Karpas-422 (cell line): ENCODE measurements at regions not wholly inside any gene's neighbourhood (a gene's known extent, or its start where the extent isn't known, plus 50 kb on each side); places are given as distances from the start of the nearest gene placed in this dataset.
"Not testable (repeated sequence)": the region's sequence is repeated elsewhere in the genome, so short reads cannot be mapped to it uniquely, and the experiment has no call there.

ENCODE experiments used
- DNase-seq: peaks from one replicate; pipeline ENCODE4 v3.0.0-alpha.2; 2015
- H2AFZ ChIP-seq: fragments of 200-600 bp; sonication (generic); 2 replicates; pipeline ENCODE4 v1.6.1; 2014; ENCODE audit warnings: antibody characterized with exemption, low read length, mixed read lengths
- H3K27ac ChIP-seq: fragments of 200-600 bp; sonication (generic); 2 replicates; pipeline ENCODE4 v1.5.1; 2014; ENCODE audit warnings: mild to moderate bottlenecking, low read length, moderate library complexity
- H3K27me3 ChIP-seq: fragments of 200-600 bp; sonication (generic); 2 replicates; pipeline ENCODE4 v1.6.1; 2014; ENCODE audit warnings: low read length, mixed read lengths
- H3K36me3 ChIP-seq: fragments of 200-600 bp; sonication (generic); 2 replicates; pipeline ENCODE4 v1.6.1; 2014; ENCODE audit warnings: low read length, mixed read lengths; ENCODE audit not compliant: insufficient read depth
- H3K4me1 ChIP-seq: fragments of 200-600 bp; sonication (generic); 2 replicates; pipeline ENCODE4 v1.6.1; 2014; ENCODE audit warnings: mild to moderate bottlenecking, low read length, mixed read lengths
- H3K4me2 ChIP-seq: fragments of 200-600 bp; sonication (generic); 2 replicates; pipeline ENCODE4 v1.6.1; 2014; ENCODE audit warnings: low read length, low read depth, mild to moderate bottlenecking; ENCODE audit not compliant: poor library complexity, severe bottlenecking
- H3K4me3 ChIP-seq: fragments of 200-600 bp; sonication (generic); 2 replicates; pipeline ENCODE4 v1.5.1; 2014; ENCODE audit warnings: mild to moderate bottlenecking, antibody characterized with exemption, low read length, mixed read lengths
- H3K79me2 ChIP-seq: fragments of 200-600 bp; sonication (generic); 2 replicates; pipeline ENCODE4 v1.6.1; 2014; ENCODE audit warnings: mild to moderate bottlenecking, low read length, mixed read lengths
- H3K9ac ChIP-seq: fragments of 200-600 bp; sonication (generic); 2 replicates; pipeline ENCODE4 v1.6.0; 2014; ENCODE audit warnings: low read length
- H3K9me2 ChIP-seq: fragments of 200-600 bp; sonication (generic), shearing (Covaris generic); replicated peaks from 2 replicates; pipeline ENCODE4 v1.6.0; 2014; ENCODE audit warnings: mild to moderate bottlenecking, low read length, moderate library complexity; ENCODE audit not compliant: insufficient read depth
- H3K9me3 ChIP-seq: fragments of 300-700, 200-600 bp; sonication (generic); 2 replicates; pipeline ENCODE4 v1.6.1; 2014; ENCODE audit warnings: low read length, mixed read lengths
- H4K20me1 ChIP-seq: fragments of 200-600 bp; sonication (generic); 2 replicates; pipeline ENCODE4 v1.6.1; 2014; ENCODE audit warnings: mild to moderate bottlenecking, antibody characterized with exemption, low read length, low read depth; ENCODE audit not compliant: insufficient read depth

GRCh38 chr2:180778291-180778690 lies 202.1 kb upstream of the UBE2E3 start:
- peaks cover 6% of the 10 kb centered on the region for H3K4me1 ChIP-seq
- no peak overlapping the region for H2AFZ ChIP-seq
- no peak for DNase-seq
- no peaks in the 10 kb centered on the region for H3K79me2 ChIP-seq
- H3K36me3 ChIP-seq: no peaks in the 10 kb centered on the region
- no peaks in the 10 kb centered on the region for H3K9me2 ChIP-seq
- no peak overlapping the region for H3K4me2 ChIP-seq
- H3K4me3 ChIP-seq: no peak overlapping the region
- H4K20me1 ChIP-seq: no peaks in the 10 kb centered on the region
- no peak overlapping the region for H3K9ac ChIP-seq
- no peaks in the 10 kb centered on the region for H3K27me3 ChIP-seq
- no peak overlapping the region for H3K27ac ChIP-seq
- no peaks in the 10 kb centered on the region for H3K9me3 ChIP-seq

DNA sequence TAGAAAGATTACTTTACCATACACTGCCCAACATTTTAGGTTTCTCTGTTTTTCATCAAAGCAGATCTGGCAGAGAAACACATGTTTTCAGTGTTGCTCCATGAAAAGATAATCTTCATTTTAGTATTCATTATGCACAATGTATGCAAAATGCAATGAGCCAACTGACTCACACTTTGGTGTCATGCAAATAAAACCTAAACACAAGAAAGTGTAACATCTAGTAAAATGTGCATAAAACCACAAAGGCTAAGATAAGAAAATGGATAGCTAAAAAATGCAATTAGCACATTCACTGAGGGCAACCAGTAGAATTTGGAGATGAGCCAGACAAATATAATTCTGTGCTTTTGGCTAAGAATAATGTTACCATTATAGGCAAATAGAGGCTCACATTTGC lies 203.5 kb upstream of the UBE2E3 start:
- Histone ChIP-seq H3K9ac (no peak overlapping the region), H3K4me2 (no peak overlapping the region), H3K27me3 (no peaks in the 10 kb centered on the region), H3K4me3 (no peak overlapping the region), H3K36me3 (no peaks in the 10 kb centered on the region), H3K4me1 (peaks cover 6% of the 10 kb centered on the region), H3K9me2 (no peaks in the 10 kb centered on the region), H3K27ac (no peak overlapping the region), H4K20me1 (no peaks in the 10 kb centered on the region), H3K9me3 (no peaks in the 10 kb centered on the region), H2AFZ (no peak overlapping the region), H3K79me2 (no peaks in the 10 kb centered on the region)
- DNase-seq: no peak

DNA sequence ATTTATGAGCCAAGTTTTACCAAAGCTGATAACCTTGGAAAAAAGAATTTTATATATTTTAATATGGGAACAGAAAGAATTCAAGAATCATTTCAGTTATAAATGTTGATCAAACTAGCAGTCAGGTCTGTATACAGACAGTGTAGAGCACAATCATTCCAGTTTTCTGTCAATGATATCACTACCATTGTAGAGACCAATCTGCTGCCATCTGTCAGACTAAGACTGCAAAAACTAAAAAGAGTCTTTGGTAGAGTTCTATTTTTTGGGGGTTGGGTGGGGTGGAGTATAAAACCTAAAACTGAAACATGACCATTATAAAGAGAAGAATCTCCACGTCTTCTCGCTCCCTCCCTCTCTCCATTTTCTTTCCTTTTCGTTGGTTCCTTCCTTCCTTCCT lies 204.7 kb upstream of the UBE2E3 start:
- H3K36me3 ChIP-seq: no peaks in the 10 kb centered on the region
- H3K4me3 ChIP-seq: no peak overlapping the region
- DNase-seq: no peak
- no peak overlapping the region for H2AFZ ChIP-seq
- H3K9me3 ChIP-seq: no peaks in the 10 kb centered on the region
- peaks cover 6% of the 10 kb centered on the region for H3K4me1 ChIP-seq
- H3K27ac ChIP-seq: no peak overlapping the region
- H3K9ac ChIP-seq: no peak overlapping the region
- no peak overlapping the region for H3K4me2 ChIP-seq
- H3K9me2 ChIP-seq: no peaks in the 10 kb centered on the region
- H4K20me1 ChIP-seq: no peaks in the 10 kb centered on the region
- H3K27me3 ChIP-seq: no peaks in the 10 kb centered on the region
- H3K79me2 ChIP-seq: no peaks in the 10 kb centered on the region

DNA sequence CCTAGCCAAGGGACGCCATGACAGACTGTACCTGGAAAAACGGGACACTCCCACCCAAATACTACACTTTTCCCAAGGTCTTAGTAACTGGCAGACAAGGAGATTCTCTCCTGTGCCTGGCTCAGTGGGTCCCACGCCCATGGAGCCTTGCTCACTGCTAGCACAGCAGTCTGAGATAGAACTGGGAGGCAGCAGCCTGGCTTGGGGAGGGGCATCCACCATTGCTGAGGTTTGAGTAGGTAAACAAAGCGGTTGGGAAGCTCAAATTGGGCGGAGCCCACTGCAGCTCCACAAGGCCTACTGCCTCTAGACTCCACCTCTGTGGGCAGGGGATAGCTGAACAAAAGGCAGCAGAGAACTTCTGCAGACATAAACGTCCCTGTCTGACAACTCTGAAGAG lies 215.1 kb upstream of the UBE2E3 start:
- H3K36me3 ChIP-seq, H3K27me3 ChIP-seq, DNase-seq, H2AFZ ChIP-seq, H3K27ac ChIP-seq, H3K4me2 ChIP-seq, H3K4me3 ChIP-seq, H3K9me3 ChIP-seq, H4K20me1 ChIP-seq, H3K9me2 ChIP-seq, H3K79me2 ChIP-seq: not testable (repeated sequence)
- Histone ChIP-seq H3K9ac (0 out of 2 replicates have a peak overlapping the region, but pooled peaks have one; percentile 25), H3K4me1 (peaks cover 28% of the 10 kb centered on the region)

GRCh38 chr2:180763263-180763989 lies 217.0 kb upstream of the UBE2E3 start:
- DNase-seq: no peak
- no peak overlapping the region for H3K4me3 ChIP-seq
- no peak overlapping the region for H3K9ac ChIP-seq
- H4K20me1 ChIP-seq: no peaks in the 10 kb centered on the region
- no peaks in the 10 kb centered on the region for H3K9me3 ChIP-seq
- no peaks in the 10 kb centered on the region for H3K27me3 ChIP-seq
- no peaks in the 10 kb centered on the region for H3K36me3 ChIP-seq
- no peaks in the 10 kb centered on the region for H3K9me2 ChIP-seq
- H3K4me1 ChIP-seq: peaks cover 28% of the 10 kb centered on the region
- no peak overlapping the region for H3K4me2 ChIP-seq
- no peak overlapping the region for H3K27ac ChIP-seq
- no peak overlapping the region for H2AFZ ChIP-seq
- H3K79me2 ChIP-seq: no peaks in the 10 kb centered on the region

DNA sequence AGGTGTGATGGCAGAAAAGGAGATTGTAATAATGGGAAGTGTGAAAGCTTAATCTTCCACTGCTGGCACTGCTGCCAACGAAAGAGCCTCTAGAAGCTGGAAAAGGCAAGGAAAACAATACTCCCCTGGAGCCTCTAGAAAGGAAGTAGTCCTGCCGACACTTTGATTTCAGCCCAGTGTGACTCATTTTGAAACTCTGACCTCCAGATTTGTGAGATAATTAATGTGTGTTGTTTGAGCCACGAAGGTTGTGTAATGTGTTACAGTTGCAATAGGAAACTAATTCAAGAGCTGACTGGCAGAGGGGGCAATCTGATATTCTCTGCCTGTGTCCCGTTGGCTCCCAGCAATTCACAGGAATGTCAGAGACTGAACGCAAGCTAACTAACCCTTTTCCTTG lies 219.2 kb upstream of the UBE2E3 start:
- Histone ChIP-seq H3K4me3 (no peak overlapping the region), H2AFZ (no peak overlapping the region), H3K79me2 (no peaks in the 10 kb centered on the region), H3K4me2 (no peak overlapping the region), H3K9me3 (no peaks in the 10 kb centered on the region), H3K36me3 (no peaks in the 10 kb centered on the region), H3K4me1 (peaks cover 28% of the 10 kb centered on the region), H3K27ac (no peak overlapping the region), H3K9ac (no peak overlapping the region), H3K9me2 (no peaks in the 10 kb centered on the region), H4K20me1 (no peaks in the 10 kb centered on the region), H3K27me3 (no peaks in the 10 kb centered on the region)
- no peak for DNase-seq

GRCh38 chr2:180759631-180760030 lies 220.8 kb upstream of the UBE2E3 start:
- Histone ChIP-seq H3K79me2 (no peaks in the 10 kb centered on the region), H3K9me2 (no peaks in the 10 kb centered on the region), H3K27ac (no peak overlapping the region), H3K36me3 (no peaks in the 10 kb centered on the region), H2AFZ (no peak overlapping the region), H3K4me3 (no peak overlapping the region), H3K9me3 (no peaks in the 10 kb centered on the region), H3K4me1 (peaks cover 20% of the 10 kb centered on the region), H3K9ac (no peak overlapping the region), H3K27me3 (no peaks in the 10 kb centered on the region), H3K4me2 (no peak overlapping the region), H4K20me1 (no peaks in the 10 kb centered on the region)
- no peak for DNase-seq

GRCh38 chr2:180753809-180754761 lies 226.3 kb upstream of the UBE2E3 start:
- H3K4me2 ChIP-seq: no peak overlapping the region
- H3K27ac ChIP-seq: no peak overlapping the region
- no peaks in the 10 kb centered on the region for H3K9me2 ChIP-seq
- H3K9ac ChIP-seq: no peak overlapping the region
- H3K36me3 ChIP-seq: no peaks in the 10 kb centered on the region
- no peaks in the 10 kb centered on the region for H3K9me3 ChIP-seq
- no peak overlapping the region for H2AFZ ChIP-seq
- no peak overlapping the region for H3K4me3 ChIP-seq
- no peaks in the 10 kb centered on the region for H3K79me2 ChIP-seq
- H3K27me3 ChIP-seq: no peaks in the 10 kb centered on the region
- DNase-seq: no peak
- H4K20me1 ChIP-seq: no peaks in the 10 kb centered on the region
- no peaks in the 10 kb centered on the region for H3K4me1 ChIP-seq
